ENCODE measurements at regions not wholly inside any gene's neighbourhood (a gene's known extent, or its start where the extent isn't known, plus 50 kb on each side); places are given as distances from the start of the nearest gene placed in this dataset.

- TF ChIP-seq CTCF (IDR thresholded peaks at IDR 0.05; ENCODE audit: low read depth, low read length): no peak
- H3K4me3 ChIP-seq (replicated peaks in 1 of 2; ENCODE audit: low read depth in 2 of 2, low read length in 2 of 2): no peak overlapping the region
- peak; percentile 29 to 75 for DNase-seq (ENCODE audit: low read depth in 2 of 2)
Measured at GRCh38 chr2:7812231-7812995, 869.4 kb upstream of the ID2 start.

GRCh38 chr2:7813541-7814292 lies 868.1 kb upstream of the ID2 start:
- TF ChIP-seq CTCF (IDR thresholded peaks at IDR 0.05; ENCODE audit: low read depth, low read length): no peak
- peak in 1 of 2 donors; percentile 46 for DNase-seq (ENCODE audit: low read depth in 2 of 2)
- no peak overlapping the region for H3K4me3 ChIP-seq (replicated peaks in 1 of 2; ENCODE audit: low read depth in 2 of 2, low read length in 2 of 2)

- H3K4me3 ChIP-seq (replicated peaks in 1 of 2; ENCODE audit: low read depth in 2 of 2, low read length in 2 of 2): no peak overlapping the region
- no peak for TF ChIP-seq CTCF (IDR thresholded peaks at IDR 0.05; ENCODE audit: low read depth, low read length)
- DNase-seq (ENCODE audit: low read depth in 2 of 2): no peak
Measured at GRCh38 chr2:7815726-7816125, 866.1 kb upstream of the ID2 start.

GRCh38 chr2:7816233-7816632 lies 865.6 kb upstream of the ID2 start:
- TF ChIP-seq CTCF (IDR thresholded peaks at IDR 0.05; ENCODE audit: low read depth, low read length): no peak
- DNase-seq (ENCODE audit: low read depth in 2 of 2): no peak
- no peak overlapping the region for H3K4me3 ChIP-seq (replicated peaks in 1 of 2; ENCODE audit: low read depth in 2 of 2, low read length in 2 of 2)

- no peak for DNase-seq (ENCODE audit: low read depth in 2 of 2)
- TF ChIP-seq CTCF (IDR thresholded peaks at IDR 0.05; ENCODE audit: low read depth, low read length): no peak
- no peak overlapping the region for H3K4me3 ChIP-seq (replicated peaks in 1 of 2; ENCODE audit: low read depth in 2 of 2, low read length in 2 of 2)
Measured at GRCh38 chr2:7816944-7817343, 864.9 kb upstream of the ID2 start.

- peak in 1 of 2 donors; percentile 11 for DNase-seq (ENCODE audit: low read depth in 2 of 2)
- no peak for TF ChIP-seq CTCF (IDR thresholded peaks at IDR 0.05; ENCODE audit: low read depth, low read length)
- H3K4me3 ChIP-seq (replicated peaks in 1 of 2; ENCODE audit: low read depth in 2 of 2, low read length in 2 of 2): no peak overlapping the region
Measured at GRCh38 chr2:7819316-7819715, 862.5 kb upstream of the ID2 start.
